ENCODE measurements at regions not wholly inside any gene's neighbourhood (a gene's known extent, or its start where the extent isn't known, plus 50 kb on each side); places are given as distances from the start of the nearest gene placed in this dataset.

- DNase-seq = no peak
Observed at GRCh38 chr6:4553387-4553786, 222.8 kb upstream of the CDYL start.

GRCh38 chr6:4550227-4550597 is 226.0 kb upstream of the CDYL start:
- DNase-seq = no peak

DNA sequence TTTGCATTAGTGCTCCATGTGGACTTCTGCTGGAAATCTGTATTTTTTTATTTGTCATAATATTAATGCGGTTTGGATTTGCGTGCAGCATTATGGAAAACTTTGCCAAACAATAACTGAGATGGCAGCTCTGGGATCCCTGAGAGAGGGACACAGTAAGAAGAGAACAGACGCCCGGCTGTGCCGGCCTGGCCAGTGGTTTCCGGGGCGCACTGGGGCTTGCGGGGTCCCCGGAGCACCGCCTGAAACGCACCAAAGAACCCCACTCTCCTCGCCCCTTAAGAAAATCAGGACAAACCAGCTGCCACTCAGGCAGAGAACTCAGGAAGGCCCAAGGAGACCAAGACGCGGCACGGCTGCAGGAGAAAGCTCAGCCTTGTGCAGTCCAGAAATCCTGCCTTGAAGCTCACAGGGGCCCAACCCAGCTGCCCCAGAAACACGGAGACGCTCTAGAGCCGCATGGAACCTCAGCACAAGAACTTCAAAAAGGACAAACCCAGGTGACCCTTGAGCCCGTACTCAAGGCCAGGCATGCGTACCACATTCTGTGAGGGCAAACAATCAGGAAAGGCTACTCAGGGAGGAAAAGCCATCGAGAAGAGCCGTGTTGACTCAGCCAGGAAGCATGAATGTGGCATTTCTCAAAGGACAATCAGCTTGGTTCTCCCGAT is 226.5 kb upstream of the CDYL start:
- no peak for DNase-seq

DNA sequence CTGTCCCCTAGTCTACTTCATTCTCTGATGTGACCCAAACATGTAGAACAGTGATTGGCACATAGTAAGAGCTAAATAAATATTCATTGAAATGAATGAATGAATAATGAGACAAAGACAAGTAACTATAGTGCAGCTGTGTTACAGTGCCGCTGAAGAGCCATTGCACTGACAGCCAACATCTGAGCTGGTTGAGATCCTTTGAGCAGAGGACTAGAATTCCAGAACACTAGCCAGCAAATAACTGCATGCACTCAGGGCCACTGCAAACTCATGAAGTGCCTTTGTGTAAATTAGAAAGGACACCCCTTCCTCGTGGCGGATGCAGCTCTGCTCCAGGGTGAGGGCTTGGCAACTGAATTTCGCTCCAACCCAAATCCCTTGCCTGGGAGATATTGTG is 230.3 kb upstream of the CDYL start:
- DNase-seq = no peak

- DNase-seq = no peak
Observed at GRCh38 chr6:4543596-4543995, 232.6 kb upstream of the CDYL start.

DNA sequence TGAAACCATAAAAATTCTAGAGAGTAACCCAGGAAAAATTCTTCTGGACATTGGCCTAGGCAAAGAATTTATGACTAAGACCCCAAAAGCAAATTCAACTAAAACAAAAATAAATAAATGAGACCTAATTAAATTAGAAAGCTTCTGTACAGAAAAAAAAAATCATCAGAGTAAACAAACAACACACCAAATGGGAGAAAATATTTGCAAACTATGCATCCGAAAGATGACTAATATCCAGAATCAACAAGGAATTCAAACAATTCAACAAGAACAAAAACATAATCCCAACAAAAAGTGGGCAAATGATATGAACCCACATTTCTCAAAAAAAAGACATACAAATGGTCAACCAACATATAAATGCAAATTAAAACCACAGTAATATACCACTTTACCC is 242.6 kb upstream of the CDYL start:
- no peak for DNase-seq

- no peak for DNase-seq
Observed at GRCh38 chr6:4531406-4531805, 244.8 kb upstream of the CDYL start.

GRCh38 chr6:4522453-4522852 is 253.8 kb upstream of the CDYL start:
- DNase-seq = no peak

GRCh38 chr6:4521070-4521469 is 255.1 kb upstream of the CDYL start:
- no peak for DNase-seq

DNA sequence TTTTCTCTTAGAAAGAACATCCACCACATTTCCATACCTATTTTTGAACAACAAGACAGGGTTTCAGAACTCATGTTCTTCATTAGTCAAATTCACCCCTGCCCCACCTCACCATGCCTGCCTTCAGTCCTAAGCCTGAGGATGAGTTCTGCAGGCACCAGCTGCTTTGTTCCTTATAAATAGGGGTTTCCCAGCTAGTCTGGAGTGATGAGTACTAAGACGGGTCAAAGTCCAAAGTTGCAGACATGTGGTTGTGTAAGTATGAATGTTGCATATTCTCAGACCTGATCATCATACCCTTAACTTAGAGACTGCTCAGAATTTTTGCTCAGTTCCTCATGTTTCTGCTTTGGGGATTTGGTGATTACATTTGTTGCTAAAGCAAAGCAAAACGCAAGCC is 257.7 kb upstream of the CDYL start:
- no peak for DNase-seq

GRCh38 chr6:4516206-4516605 is 260.0 kb upstream of the CDYL start:
- DNase-seq = no peak

DNA sequence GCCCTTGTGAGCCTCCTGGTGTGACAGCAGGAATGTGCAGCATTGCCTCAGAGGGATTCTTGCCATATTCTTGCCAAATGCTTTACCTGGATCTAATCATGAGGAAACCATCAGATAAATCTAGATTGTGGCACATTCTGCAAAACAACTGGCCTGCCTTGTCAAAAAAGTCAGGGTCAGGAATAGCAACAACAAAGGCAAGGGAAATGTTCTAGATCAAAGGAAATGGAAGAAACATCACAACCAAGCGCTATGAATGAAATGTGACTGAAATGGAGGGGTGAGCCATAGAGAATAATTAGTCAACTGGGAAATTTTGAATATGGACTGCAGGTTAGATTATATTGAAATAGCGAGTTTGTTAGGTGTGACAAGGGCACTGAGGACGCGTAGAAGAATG is 262.6 kb upstream of the CDYL start:
- no peak for DNase-seq

GRCh38 chr6:4512051-4512471 is 264.1 kb upstream of the CDYL start:
- DNase-seq = no peak

GRCh38 chr6:4511641-4512020 is 264.6 kb upstream of the CDYL start:
- DNase-seq = no peak

DNA sequence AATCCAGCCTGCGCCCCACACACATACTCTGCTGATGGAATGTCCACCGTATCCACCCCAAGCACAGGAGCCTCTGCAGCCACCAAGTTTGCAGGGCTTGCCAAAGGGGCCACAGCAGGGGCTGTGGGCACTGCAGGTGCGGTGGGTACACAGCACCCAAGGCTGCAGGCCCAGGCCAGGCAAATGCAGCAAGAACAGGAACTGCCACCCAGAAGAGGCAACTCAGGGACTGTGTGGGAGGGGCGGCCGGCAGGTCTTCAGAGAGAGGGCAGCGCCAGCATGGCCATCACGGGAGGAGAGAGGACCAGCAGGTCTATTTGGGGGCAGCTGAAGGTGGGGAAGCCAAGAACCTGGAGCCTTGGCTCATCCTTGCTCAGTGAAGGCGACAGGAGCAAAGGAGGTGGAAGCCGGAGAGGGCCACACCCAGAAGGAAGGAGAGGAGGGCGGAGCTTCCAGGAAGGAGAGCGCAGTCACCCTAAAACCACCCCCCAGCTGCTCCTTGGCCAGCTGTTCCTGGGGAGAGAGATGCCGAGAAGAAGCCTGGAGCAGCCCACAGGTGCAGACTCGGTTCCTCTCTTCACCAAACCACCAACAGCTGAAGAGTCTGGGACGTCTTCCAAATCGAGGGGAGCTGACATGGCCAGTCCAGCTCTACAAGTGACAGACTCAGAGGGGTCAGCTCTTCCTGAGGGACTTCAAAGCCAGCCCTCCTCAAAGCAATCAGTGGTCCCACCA is 265.1 kb upstream of the CDYL start:
- no peak for DNase-seq

DNA sequence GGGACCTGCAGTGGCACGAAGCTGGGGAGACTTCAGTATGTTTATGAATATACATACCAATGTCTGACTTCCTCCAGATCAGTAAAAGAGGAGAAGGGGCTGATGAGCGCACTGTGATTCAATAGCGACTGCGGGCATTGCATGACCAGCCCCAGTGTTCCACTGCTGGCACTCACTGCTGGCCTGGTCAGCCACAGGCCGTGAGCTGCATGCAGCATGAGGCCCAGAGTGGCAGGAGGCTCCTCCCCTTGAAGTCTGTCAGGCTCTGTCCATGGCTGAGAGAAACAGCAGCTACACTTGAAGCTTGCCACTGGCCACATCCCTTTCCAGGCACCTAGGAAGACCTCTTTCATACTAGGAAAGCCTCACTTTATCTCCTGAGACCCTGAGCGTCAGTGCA is 265.9 kb upstream of the CDYL start:
- no peak for DNase-seq

DNA sequence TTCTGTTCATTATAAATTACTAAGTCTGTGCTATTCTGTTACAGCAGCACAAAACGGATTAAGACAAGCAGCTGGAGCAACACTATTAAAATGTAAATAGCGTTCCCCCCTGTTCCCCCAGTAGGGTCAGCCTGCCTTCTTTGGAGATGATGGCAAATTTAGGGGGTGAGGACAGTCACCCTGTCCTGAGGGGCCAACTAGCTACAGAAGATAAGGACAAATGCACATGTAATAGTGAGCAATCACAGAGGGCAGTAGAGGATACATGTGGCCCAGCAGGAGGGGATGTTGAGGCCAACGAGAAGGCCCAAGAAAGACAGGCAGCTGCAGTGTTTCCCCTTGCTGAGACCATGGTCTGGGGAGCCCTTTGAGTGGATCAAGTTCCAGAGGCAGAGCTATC is 266.7 kb upstream of the CDYL start:
- no peak for DNase-seq

DNA sequence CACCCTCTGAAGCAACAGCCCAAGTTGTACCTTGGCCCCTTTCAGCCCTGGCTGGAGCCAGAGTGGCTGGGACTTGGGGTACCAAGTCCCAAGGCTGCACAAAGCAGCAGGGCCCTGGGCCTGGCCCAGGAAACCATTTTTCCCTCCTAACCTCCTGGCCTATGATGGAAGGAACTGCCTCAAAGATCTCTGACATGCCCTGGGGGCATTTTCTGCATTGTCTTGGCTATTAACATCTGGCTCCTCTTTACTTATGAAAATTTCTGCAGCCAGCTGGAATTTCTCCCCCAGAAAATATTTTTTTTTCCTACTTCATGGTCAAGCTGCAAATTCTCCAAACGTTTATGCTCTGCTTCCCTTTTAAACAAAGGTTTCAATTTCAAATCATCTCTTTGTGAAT is 269.4 kb upstream of the CDYL start:
- DNase-seq = no peak

DNA sequence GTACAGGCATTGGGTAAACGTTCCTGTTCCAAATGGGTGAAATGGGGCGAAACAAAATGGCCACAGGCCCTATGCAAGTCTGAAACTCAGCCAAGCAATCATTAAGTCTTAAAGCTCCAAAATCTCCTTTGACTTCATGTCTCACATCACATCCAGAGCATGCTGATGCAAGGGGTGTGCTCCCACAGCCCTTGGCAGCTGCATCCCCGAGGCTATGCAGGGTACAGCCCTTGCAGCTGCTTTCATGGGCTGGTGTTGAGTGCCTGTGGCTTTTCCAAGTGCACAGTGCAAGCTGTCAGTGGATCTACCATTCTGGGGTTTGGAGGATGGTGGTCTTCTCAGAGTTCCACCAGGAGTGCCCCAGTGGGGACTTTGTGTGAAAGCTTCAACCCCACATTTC is 270.0 kb upstream of the CDYL start:
- DNase-seq = no peak

DNA sequence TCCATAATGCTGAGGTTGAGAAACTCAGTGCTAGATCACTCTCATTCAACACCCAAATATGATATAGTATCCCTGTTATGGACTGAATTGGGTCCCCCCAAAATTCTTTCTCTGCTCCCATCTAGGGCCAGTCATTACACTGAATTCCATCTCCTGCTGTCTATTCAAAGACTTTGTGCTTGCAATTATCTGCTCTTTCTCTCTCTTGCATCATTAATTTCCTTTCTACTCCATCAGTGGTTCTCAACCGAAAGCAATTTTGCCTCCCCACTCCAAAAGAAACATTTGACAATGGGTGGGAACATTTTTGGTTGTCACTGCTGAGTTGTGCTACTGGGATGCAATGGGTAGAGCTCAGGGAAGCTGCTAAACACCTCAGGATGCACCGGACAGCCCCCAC is 271.5 kb upstream of the CDYL start:
- no peak for DNase-seq

DNA sequence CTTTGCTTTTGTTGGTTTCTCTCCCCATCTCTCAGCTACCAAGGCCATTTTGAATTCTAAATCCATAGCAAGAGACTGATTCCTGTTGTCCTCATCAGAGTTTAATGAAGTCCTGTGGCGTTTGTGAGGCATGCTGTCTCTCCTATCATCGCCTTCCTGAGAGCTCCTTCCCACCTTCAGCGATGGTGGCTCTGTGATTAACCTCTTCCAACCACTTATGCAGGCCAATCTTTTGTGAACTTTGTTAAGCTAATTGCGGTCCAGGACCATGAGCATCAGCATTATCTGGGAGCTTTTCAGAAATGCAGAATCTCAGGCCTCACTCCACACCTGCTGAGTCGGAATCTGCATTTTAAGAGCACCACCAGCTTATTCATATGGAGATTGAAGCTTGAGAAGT is 272.5 kb upstream of the CDYL start:
- no peak for DNase-seq

- no peak for DNase-seq
Observed at GRCh38 chr6:4496284-4496683, 279.9 kb upstream of the CDYL start.

GRCh38 chr6:4491501-4492260 is 284.5 kb upstream of the CDYL start:
- DNase-seq = no peak

- DNase-seq = no peak
Observed at GRCh38 chr6:4489538-4489937, 286.7 kb upstream of the CDYL start.
